Pancreas (tissue), 10 donors: ENCODE measurements at regions not wholly inside any gene's neighbourhood (a gene's known extent, or its start where the extent isn't known, plus 50 kb on each side); places are given as distances from the start of the nearest gene placed in this dataset.

Source experiments
- ATAC-seq, 4 donors: fragments of 200-7000 bp; cut with Tn5 transposase; one replicate each; pipeline versions ENCODE4 v1.8.0 to v1.9.1; 2020; ENCODE audit warnings: mild to moderate bottlenecking in 4 of 4, moderate library complexity in 4 of 4
- DNase-seq, 6 donors: peaks; one replicate each; pipeline ENCODE4 v3.0.0-alpha.2; 2020
- FAIRE-seq: peaks from 2 replicates; lab custom pipeline; 2012; peaks lifted over from hg19 to GRCh38; lab: Jason Lieb, UNC
- H3K27ac ChIP-seq, 4 donors: fragments of 200-600 bp; sonication (generic); 1 replicate in 3 of 4; 2 replicates in 1 of 4; pipeline versions ENCODE4 v1.5.0 to v1.8.0; 2020
- H3K27me3 ChIP-seq, 4 donors: fragments of 200-600 bp; one replicate each; pipeline ENCODE4 v1.8.0; 2021
- H3K36me3 ChIP-seq, 3 donors: fragments of 200-600 bp; sonication (generic) in 1 of 3; one replicate each; pipeline versions ENCODE4 v1.5.0 to v1.8.0; 2020 to 2021
- H3K4me1 ChIP-seq, 3 donors: fragments of 200-600 bp; one replicate each; pipeline ENCODE4 v1.8.0; 2021
- H3K4me3 ChIP-seq, 4 donors: fragments of 200-600 bp; sonication (generic) in 2 of 4; one replicate each; pipeline versions ENCODE4 v1.5.0 to v1.8.0; 2020 to 2021
- H3K9me3 ChIP-seq, 4 donors: fragments of 200-600 bp; one replicate each; pipeline ENCODE4 v1.8.0; 2021
- WGBS, 2 donors: extraction: QIAGEN DNeasy Blood & Tissue Kit; methylation state at CpG; one replicate each; pipeline ENCODE4 v1.1.7; 2013; 5-methylcytosine and 5-hydroxymethylcytosine counted together
- intact Hi-C, 3 donors: fragments of 100-400 bp; cut with DNase I; formaldehyde crosslinking; loops; one replicate each; pipeline versions ENCODE4 v1.11.1 to v1.14.2; 2022
- TF ChIP-seq, protein P1 (sequence below), 4 donors: fragments of 200-600 bp; sonication (generic) in 3 of 4; IDR thresholded peaks; one replicate each; pipeline versions ENCODE4 v1.5.0 to v1.8.0; 2021; ENCODE audit warnings: antibody characterized with exemption in 4 of 4
- donor health status: healthy with polysubstance abuse.
- donor health status: DM: no; HTN: no; CAD: no; lungs with moderate emphysema.
- donor health status: DM: no; HTN: no; CAD: no.
- donor health status: control.
- donor health status: control.
- donor health status: Bipolar disorder and iron deficiency.
- donor health status: DM: yes; HTN: yes; CAD: no.
- donor health status: DM: no; HTN: no; CAD: no.
- donor health status: DM: no; HTN: no; CAD: no.
- donor health status: DM: yes; HTN: yes; CAD: no.

DNA sequence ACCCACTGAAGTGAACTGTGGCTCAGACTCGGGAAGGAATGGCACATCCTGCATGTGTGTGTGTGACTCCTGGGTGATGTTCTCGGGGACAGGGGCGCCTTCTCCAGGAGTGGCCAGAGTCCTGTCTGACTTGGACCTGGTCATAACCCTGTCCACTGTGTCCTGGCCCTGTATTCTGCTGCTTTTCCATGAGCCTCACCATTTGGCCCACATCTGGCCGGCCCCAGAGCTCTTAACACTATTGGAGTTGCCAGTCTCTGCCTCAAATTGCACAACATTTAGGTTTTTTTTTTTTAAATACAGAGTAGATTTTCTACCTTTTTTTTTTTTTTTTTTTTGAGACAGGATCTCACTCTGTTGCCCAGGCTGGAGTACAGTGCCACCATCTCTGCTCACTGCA, 278.3 kb upstream of the TUT7 start:
- WGBS, 2 donors = 94 to 95% methylated on average over 4 of the region's 4 CpGs
- Histone ChIP-seq H3K27ac (no peak overlapping the region), H3K4me3 (no peak overlapping the region), H3K27me3 (no peaks in the 10 kb centered on the region), H3K9me3 (no peaks in the 10 kb centered on the region), H3K4me1 (no peaks in the 10 kb centered on the region), H3K36me3 (no peaks in the 10 kb centered on the region)
- TF ChIP-seq, protein P1, sequence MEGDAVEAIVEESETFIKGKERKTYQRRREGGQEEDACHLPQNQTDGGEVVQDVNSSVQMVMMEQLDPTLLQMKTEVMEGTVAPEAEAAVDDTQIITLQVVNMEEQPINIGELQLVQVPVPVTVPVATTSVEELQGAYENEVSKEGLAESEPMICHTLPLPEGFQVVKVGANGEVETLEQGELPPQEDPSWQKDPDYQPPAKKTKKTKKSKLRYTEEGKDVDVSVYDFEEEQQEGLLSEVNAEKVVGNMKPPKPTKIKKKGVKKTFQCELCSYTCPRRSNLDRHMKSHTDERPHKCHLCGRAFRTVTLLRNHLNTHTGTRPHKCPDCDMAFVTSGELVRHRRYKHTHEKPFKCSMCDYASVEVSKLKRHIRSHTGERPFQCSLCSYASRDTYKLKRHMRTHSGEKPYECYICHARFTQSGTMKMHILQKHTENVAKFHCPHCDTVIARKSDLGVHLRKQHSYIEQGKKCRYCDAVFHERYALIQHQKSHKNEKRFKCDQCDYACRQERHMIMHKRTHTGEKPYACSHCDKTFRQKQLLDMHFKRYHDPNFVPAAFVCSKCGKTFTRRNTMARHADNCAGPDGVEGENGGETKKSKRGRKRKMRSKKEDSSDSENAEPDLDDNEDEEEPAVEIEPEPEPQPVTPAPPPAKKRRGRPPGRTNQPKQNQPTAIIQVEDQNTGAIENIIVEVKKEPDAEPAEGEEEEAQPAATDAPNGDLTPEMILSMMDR (IDR thresholded peaks at IDR 0.05) = no peak
- FAIRE-seq = no peak
- ATAC-seq = no peak
- intact Hi-C loops = no loop called here
- no peak for DNase-seq

DNA sequence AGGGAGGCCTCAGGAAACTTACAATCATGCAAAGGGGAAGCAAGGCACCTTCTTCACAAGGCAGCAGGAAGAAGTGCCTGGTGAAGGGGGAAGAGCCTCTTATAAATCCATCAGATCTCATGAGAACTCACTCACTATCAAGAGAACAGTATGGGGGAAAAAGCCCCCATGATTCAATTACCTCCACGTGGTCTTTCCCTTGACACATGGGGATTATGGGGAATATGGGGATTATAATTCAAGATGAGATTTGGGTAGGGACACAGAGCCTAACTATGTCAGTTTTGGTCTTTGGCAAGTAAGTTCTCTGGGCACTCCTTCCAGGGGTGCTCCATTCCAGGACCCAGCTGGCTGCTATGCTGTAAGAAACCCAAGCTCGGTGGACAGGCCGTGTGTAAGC, 275.3 kb upstream of the TUT7 start:
- Histone ChIP-seq H3K4me1 (no peaks in the 10 kb centered on the region), H3K27ac (no peak overlapping the region), H3K27me3 (no peaks in the 10 kb centered on the region), H3K9me3 (no peaks in the 10 kb centered on the region), H3K4me3 (no peak overlapping the region), H3K36me3 (no peaks in the 10 kb centered on the region)
- DNase-seq (no peak), FAIRE-seq (no peak), ATAC-seq (no peak)
- intact Hi-C loops = no loop called here
- 85 to 87% methylated on average over 3 of the region's 3 CpGs for WGBS, 2 donors
- TF ChIP-seq, protein P1 (IDR thresholded peaks at IDR 0.05) = no peak

DNA sequence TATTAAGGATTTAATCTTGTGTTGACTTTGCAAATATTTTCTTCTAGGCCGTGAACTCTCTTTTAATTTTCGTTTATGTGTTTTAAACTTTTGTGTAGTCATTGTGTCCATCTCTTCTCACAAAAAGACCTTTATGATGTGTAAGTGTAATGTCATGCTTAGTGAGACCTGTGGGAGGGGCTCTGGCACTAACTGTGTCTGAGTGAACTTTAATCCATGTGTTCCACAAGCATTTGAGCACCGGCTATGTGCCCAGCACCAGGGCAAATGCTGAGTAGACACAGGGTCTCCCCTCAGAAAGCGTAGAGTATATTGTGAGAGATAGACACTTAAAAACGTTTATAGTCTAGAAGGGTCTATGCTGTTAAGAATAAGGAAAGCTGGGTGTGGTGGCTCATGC, 272.6 kb upstream of the TUT7 start:
- ATAC-seq = peak; percentile 61 to 92 (median 70)
- no peaks in the 10 kb centered on the region for H3K9me3 ChIP-seq
- no peaks in the 10 kb centered on the region for H3K27me3 ChIP-seq
- intact Hi-C loops = no loop called here
- no peak overlapping the region for H3K4me3 ChIP-seq
- no peaks in the 10 kb centered on the region for H3K4me1 ChIP-seq
- FAIRE-seq = no peak
- TF ChIP-seq, protein P1 (IDR thresholded peaks at IDR 0.05) = no peak
- H3K36me3 ChIP-seq = no peaks in the 10 kb centered on the region
- DNase-seq = peak in 1 of 6 donors; percentile 5
- no peak overlapping the region for H3K27ac ChIP-seq
- 39 to 44% methylated on average over 5 of the region's 5 CpGs for WGBS, 2 donors

- intact Hi-C loops = no loop called here
- ATAC-seq = no peak
- Histone ChIP-seq H3K4me3 (no peak overlapping the region), H3K27ac (no peak overlapping the region), H3K9me3 (no peaks in the 10 kb centered on the region), H3K36me3 (no peaks in the 10 kb centered on the region), H3K4me1 (no peaks in the 10 kb centered on the region), H3K27me3 (no peaks in the 10 kb centered on the region)
- TF ChIP-seq, protein P1 (IDR thresholded peaks at IDR 0.05) = no peak
- no peak for FAIRE-seq
- WGBS, 2 donors = 57 to 65% methylated on average over 5 of the region's 5 CpGs
- DNase-seq = no peak
Measured at GRCh38 chr9:86624630-86625029, 270.4 kb upstream of the TUT7 start.

DNA sequence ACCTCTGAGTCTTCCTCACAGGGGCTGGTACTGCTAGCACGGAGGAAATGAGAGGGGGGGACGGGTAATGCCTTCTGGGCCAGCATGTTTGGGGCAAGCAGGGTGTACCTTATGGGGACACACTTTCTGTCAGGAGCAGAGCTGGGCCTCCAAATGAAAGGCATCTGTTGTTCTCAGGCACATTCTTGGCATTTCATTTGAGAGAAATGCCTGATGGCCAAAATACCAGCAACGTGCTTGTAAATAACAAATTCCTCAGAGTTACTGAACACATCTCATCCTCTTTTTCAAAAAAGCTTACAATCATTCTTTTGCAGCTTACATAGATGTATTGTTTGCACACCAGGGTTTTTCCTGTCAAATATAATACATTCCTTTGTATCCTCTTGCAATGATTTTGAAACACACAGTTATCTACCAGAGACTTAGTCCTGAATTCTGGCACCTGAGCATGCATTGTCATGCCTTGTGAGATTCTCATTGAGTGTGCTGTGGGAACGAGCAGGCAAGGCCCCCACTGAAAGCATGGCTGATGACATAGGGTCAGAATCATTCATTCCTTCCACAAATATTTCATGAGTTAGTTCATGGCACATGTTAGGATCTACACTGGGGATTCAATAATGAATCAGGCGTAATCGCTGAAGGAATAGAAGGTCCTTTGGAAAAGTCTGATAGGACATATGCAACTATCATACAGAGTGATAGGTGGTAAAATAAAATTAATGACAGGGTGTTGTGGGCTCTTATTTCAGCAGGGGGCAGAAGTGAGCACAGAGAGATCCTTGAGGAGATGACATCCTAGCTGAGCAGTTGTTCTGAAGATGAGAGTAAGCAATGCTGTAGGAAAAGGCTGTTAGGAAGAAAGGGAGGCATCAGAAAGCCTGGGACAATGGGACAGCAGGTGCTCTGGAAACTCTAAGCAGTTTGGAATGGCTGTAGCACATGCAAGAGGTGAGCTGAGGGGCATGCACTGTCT, 260.9 kb upstream of the TUT7 start:
- H3K9me3 ChIP-seq = no peaks in the 10 kb centered on the region
- H3K27ac ChIP-seq = peak overlapping the region in 1 of 4 donors; percentile 8
- FAIRE-seq (no peak), DNase-seq (peak in 2 of 6 donors; percentile 7 to 37), ATAC-seq (peak; percentile 40 to 77 (median 62))
- H3K27me3 ChIP-seq = no peaks in the 10 kb centered on the region
- no peaks in the 10 kb centered on the region for H3K4me1 ChIP-seq
- intact Hi-C loops = no loop called here
- 54 to 59% methylated on average over 6 of the region's 6 CpGs for WGBS, 2 donors
- no peaks in the 10 kb centered on the region for H3K36me3 ChIP-seq
- TF ChIP-seq, protein P1 (IDR thresholded peaks at IDR 0.05) = peak; percentile 10 to 38 (median 34)
- H3K4me3 ChIP-seq = no peak overlapping the region
